GM19238 (cell line): ENCODE measurements at regions not wholly inside any gene's neighbourhood (a gene's known extent, or its start where the extent isn't known, plus 50 kb on each side); places are given as distances from the start of the nearest gene placed in this dataset.
"Not testable (repeated sequence)": the region's sequence is repeated elsewhere in the genome, so short reads cannot be mapped to it uniquely, and the experiment has no call there.

Experiments used
- DNase-seq: peaks from one replicate; pipeline ENCODE4 v3.0.0; 2011; ENCODE audit warnings: low spot score; ENCODE audit not compliant: insufficient read length

GRCh38 chr14:51444353-51445000 is 204.4 kb downstream of the TMX1 start:
- no peak for DNase-seq

DNA sequence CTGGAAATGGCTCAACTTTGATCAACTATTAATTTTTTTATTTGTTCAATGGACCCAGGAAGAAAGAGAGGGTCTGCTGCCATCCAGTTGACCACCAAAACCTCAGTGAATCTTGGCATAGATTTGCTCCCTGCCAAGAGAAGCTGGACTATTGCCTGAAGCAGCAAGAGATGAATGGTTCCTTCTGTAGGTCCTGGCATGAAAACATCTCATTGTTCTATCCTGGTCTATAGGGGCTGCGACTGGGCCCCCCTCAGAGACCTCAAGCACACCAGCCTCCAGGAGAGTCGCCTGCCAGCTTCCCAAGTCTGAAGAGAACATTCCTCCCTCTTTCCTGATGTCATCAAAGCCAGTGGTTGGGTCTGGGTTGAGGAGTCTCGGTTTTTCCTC is 204.9 kb downstream of the TMX1 start:
- no peak for DNase-seq

DNA sequence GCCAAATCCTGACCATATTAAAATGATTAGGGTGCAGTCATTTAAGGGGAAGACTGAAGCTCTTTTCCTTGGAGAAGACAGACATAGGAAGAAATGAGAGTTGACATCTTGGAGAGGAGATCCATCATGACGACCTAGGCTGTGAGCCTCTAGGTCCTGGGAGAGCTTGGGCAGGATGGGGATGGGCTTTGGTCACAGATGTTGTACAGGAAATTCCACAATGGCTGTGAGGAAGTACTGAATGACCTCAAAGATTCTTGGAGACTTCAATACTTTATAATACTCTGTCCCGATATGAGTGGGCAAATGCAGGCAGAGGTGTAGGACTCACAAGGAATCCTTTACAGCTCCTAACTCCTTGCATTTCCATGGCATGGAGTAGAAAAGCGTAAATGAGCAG is 204.9 kb upstream of the FRMD6 start:
- DNase-seq, result no peak

- DNase-seq, result no peak
Measured at GRCh38 chr14:51447411-51447810, 204.3 kb upstream of the FRMD6 start.

- no peak for DNase-seq
Measured at GRCh38 chr14:51448831-51449670, 202.7 kb upstream of the FRMD6 start.

GRCh38 chr14:51449681-51450080 is 202.0 kb upstream of the FRMD6 start:
- no peak for DNase-seq

DNA sequence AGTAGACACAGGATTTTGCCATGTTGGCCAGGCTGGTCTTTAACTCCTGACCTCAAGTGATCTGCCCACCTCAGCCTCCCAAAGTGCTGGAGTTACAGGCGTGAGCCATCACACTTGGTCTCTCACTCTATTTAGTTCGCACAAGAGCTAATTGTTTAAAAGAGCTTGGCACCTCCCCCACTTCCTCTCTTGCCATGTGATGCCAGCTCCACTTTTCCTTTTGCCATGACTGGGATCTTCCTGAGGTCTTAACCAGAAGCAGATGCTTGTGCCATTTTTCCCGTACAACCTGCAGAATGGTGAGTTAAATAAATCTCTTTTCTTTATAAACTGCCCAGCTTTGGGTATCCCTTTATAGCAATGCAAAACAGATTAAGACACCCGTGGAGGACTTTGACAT is 200.1 kb upstream of the FRMD6 start:
- DNase-seq, result no peak

- no peak for DNase-seq
Measured at GRCh38 chr14:51453869-51454268, 197.8 kb upstream of the FRMD6 start.

DNA sequence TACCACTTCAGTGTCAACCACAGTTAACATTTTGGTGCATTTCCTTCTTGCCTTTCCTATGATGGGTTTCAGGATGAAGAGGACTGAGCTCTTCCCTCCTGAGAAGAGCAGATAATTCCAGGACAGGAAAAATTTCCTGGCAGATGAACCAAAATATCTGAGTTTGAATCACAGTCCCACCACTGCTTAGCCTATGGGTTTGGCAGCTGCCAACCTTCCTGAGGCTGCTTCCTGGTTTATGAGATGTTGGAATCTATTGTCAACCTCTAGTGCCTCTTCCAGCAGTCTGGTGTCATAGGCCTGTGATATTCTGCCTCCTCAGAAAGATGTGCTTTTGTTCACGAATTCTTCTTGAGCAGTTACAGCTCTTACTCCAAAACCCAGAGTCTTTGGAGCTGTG is 197.4 kb upstream of the FRMD6 start:
- DNase-seq, result no peak

- DNase-seq, result no peak
Measured at GRCh38 chr14:51455041-51455835, 196.5 kb upstream of the FRMD6 start.

- DNase-seq, result no peak
Measured at GRCh38 chr14:51457843-51458562, 193.7 kb upstream of the FRMD6 start.

GRCh38 chr14:51458563-51458955 is 193.2 kb upstream of the FRMD6 start:
- no peak for DNase-seq

- DNase-seq, result no peak
Measured at GRCh38 chr14:51460011-51460410, 191.7 kb upstream of the FRMD6 start.

- no peak for DNase-seq
Measured at GRCh38 chr14:51462182-51462581, 189.5 kb upstream of the FRMD6 start.

- DNase-seq, result no peak
Measured at GRCh38 chr14:51462706-51463105, 189.0 kb upstream of the FRMD6 start.

GRCh38 chr14:51463461-51463860 is 188.2 kb upstream of the FRMD6 start:
- DNase-seq, result no peak

DNA sequence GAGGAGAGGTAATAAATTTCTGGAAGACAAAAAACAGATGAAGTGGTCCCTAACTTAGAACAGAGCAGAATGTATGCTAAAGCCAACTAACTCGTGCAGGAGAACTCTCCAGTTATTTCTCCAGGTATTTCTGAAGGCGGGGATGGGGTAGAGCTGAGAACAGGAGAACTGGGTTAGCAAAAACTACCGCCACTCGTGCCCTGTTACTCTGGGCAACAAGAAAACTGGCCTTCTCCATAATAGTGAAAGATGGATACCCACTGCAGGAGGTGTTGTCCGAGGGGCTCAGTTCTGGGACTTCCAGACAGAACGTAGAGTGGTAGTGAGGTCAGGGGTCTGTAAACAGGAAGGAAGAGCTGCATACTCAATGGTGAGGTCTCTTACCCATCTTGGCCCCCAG is 187.3 kb upstream of the FRMD6 start:
- no peak for DNase-seq

DNA sequence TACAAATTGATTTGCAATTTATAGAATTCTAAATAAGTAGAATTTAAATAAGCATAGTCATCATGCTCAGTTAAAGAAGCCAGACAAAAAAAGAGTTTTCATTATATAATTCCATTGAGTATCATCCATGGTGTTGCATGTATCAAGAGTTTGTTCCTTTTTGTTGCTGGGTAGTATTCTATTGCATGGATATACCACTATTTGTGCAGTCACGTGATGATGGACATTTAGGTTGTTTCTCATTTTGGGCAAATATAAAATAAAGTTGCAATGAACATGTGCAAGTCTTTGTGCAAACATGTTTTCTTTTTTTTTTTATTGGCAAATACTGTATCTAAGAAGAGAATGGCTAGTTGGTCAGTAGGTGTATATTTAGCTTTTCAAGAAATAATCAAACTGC is 186.2 kb upstream of the FRMD6 start:
- DNase-seq, result no peak

GRCh38 chr14:51467392-51467791 is 184.3 kb upstream of the FRMD6 start:
- DNase-seq, result not testable (repeated sequence)

- no peak for DNase-seq
Measured at GRCh38 chr14:51468523-51468922, 183.2 kb upstream of the FRMD6 start.

GRCh38 chr14:51472881-51473280 is 178.8 kb upstream of the FRMD6 start:
- DNase-seq, result no peak

DNA sequence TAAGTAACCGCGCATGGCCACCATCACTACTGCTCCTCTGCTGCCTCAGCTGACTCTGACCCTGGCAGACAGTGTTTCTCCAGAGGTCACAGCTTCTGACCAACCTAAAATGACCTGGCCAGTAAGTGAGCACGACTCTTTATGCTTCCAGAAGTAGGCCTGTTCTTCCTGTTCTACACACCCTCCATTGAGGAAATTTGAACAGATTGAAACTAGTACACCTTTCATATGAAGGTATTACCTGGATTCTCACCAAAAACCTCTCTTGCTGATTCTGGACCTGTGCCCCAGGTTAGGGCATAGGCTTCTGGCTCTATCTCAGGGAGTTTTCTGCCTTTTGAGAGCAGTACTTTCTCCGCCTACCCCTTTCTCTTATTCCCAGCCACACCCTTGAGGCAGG is 178.4 kb upstream of the FRMD6 start:
- no peak for DNase-seq
